Hematopoietic multipotent progenitor cell treated with erythropoietin and hydrocortisone succinate and interleukin-3 and kit ligand, for 15 days (in vitro differentiated cells): ENCODE measurements at regions not wholly inside any gene's neighbourhood (a gene's known extent, or its start where the extent isn't known, plus 50 kb on each side); places are given as distances from the start of the nearest gene placed in this dataset.
A peak's percentile ranks its signal among the peaks of the same experiment; 100 is the strongest.
"Not testable (repeated sequence)": the region's sequence is repeated elsewhere in the genome, so short reads cannot be mapped to it uniquely, and the experiment has no call there.

Source experiments
- DNase-seq: peaks from one replicate; pipeline ENCODE4 v3.0.0-alpha.2; 2015; ENCODE audit warnings: low spot score

DNA sequence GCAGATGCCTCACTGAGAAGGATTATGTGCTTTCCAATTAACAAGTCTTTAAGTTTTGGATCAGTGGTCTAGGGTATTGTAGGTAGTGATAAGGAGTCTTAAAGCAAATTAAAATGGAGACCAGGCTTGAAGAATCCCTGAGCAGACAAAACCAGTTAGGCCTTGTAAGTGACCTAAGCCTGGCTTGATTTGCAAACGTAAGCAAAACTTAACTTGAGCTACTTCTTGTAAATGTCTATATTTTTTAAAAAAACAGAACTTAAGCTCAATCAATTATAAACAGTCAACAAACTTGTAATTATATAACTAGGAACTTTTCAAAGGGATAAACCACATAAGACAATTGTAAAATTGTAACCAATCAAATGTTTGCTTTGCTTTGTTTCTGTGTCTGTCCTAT lies 72.7 kb upstream of the NALF2 start:
- no peak for DNase-seq

DNA sequence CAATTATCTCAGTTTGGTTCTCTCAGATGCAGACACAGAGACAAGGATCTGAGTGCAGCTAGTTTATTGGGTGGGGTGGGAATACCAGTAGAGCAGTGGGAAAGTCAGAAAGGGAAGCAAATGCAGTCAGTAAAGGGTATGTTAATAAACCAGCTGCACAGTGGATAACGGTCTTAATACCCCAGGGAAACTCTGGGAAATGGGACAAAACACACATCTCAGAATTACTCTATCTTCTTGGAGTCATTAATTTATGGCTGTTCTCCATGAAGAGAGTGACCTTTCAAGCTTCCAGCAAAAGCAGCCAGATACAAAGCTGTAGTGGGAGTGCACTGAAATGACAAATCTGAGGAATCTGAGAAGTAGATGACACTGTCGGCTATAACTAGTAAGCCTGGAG lies 73.3 kb upstream of the NALF2 start:
- no peak for DNase-seq

DNA sequence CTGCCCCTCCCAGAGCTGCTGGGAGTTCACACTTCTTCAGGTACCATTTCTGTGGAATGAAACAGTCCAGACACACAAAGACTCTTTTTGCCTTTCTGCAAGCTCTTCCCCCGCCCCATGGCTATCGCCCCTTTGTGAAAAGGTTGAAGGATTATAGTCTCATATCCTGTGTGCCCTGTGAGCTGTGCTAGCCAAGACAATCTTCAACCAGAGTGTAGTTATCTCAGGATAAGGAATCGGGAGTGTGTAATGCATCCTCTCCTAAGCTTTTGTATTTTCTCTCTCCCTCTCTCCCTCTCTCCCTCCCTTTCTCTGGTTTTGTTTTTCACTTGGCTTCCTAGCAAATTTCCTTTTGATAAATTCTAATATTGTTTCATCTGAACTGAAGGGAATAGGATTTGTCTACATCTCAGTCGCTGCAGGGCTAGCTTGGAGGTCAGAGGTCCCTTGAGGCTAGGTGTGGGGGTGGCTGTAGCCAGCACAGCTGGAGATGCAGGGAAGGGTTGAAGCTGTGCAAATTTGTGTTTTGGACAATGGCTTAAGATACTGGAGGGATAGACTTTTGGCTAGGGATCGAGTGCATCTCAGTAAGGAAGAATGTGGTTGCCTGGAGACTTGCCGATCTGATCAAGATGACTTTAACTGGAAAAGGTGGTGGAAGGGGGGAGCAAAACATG lies 74.6 kb upstream of the NALF2 start:
- DNase-seq, result no peak

GRCh38 chrX:69428216-69428615 lies 75.9 kb upstream of the NALF2 start:
- DNase-seq, result no peak

- DNase-seq, result no peak
Observed at GRCh38 chrX:69424910-69425309, 79.2 kb upstream of the NALF2 start.

DNA sequence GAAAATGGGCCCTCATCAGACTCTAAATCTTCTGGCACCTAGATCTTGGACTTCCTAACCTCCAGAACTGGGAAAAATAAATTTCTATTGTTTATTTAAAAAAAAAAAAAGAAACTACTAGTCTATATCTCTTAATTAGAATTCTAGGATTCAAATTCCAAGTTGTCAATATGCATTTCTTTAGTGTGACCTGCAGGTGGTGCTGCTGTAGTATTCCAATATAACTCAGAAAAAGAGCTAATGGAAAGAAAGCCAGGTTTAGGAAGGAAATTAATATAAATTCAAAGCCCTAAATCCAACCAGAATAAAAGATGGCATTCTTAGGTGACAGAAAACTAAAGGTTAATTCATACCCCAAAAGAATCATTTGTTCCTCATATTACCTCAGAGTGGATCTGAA lies 80.0 kb upstream of the NALF2 start:
- DNase-seq, result no peak

GRCh38 chrX:69422208-69422607 lies 81.9 kb upstream of the NALF2 start:
- not testable (repeated sequence) for DNase-seq

DNA sequence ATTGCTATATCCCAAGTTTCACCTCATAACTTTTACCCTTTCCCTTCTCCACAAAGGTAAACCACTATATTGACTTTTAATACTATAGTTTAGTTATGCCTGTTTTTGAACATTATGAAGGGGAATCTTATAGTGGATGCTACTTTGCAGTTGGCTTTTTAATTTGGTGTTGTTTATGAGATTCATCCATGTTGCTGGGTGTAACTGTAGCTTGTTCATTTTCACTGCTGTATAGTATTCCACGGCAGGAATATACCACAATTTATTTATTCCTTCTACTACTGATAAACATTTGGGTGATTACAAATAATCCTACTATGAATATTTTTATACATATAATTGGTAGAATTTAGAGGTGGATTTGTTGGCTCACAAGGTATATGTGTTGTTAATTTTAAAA lies 88.4 kb upstream of the NALF2 start:
- no peak for DNase-seq

GRCh38 chrX:69412661-69413060 lies 91.5 kb upstream of the NALF2 start:
- DNase-seq, result no peak

GRCh38 chrX:69398881-69399280 lies 105.2 kb upstream of the NALF2 start:
- DNase-seq, result no peak

DNA sequence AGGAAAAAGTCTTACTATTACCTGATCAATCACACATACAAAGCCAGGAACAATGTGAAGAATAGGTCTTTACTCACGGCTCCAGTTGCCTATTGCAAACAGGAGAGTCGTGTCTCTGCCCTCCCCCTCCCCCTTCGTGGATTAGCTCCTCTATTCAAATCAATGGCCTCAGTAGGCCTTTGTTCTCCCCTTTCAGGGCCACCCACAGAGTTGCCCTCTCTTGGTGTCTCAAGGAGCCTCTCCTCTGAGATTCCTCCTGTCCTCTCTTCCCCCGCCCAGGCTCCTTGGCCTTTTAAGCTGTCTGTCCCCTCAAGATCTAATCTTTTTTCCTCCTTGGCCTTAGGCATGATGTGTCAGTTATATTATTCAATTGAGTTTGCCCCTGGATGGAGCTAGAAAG lies 107.2 kb upstream of the NALF2 start:
- no peak for DNase-seq

GRCh38 chrX:69395306-69395705 lies 108.8 kb upstream of the NALF2 start:
- DNase-seq, result no peak

- DNase-seq, result no peak
Observed at GRCh38 chrX:69389101-69389501, 115.0 kb upstream of the NALF2 start.

GRCh38 chrX:69388526-69388925 lies 115.6 kb upstream of the NALF2 start:
- no peak for DNase-seq

GRCh38 chrX:69387567-69388487 lies 116.3 kb upstream of the NALF2 start:
- peak; percentile 2 for DNase-seq

DNA sequence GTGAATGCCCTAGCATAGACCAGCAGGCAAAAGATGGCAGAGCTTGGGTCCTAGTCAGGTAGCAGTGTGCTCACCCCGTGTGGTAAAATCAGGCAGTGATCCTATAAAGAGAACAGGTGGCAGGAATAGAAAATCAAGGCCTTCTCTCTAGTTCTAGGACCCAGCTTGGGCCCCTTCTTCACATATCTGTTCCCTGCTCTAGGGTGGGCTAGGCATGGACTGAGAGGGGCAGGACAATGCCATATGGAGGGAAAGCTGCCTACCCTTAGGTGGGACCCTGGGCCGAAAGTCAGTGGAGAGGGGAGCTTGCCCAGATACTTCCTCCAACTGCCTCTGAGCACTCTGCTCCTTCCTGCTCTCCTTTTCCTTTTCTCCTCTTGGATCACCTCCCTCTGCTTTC lies 117.4 kb upstream of the NALF2 start:
- no peak for DNase-seq

- DNase-seq, result no peak
Observed at GRCh38 chrX:69379412-69379811, 124.7 kb upstream of the NALF2 start.

DNA sequence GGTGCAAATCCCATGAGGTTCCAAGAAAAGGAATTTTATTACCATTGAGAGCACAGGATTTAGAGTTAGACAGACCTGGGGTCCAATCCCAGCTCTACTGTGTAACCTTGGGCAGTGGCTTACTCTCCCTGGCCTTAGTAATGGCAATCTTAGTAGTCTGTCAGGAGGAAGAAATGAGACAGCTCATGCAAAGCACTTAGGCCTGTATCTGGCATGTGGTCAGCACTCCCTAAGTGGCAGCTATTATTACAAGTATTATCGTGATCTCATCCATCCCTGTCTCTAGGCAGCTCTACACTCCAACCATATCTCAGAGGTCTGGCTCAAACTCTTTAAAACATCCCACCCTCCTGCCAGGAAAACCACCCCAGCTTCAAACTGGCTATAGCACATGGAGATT lies 129.6 kb upstream of the NALF2 start:
- DNase-seq, result no peak

DNA sequence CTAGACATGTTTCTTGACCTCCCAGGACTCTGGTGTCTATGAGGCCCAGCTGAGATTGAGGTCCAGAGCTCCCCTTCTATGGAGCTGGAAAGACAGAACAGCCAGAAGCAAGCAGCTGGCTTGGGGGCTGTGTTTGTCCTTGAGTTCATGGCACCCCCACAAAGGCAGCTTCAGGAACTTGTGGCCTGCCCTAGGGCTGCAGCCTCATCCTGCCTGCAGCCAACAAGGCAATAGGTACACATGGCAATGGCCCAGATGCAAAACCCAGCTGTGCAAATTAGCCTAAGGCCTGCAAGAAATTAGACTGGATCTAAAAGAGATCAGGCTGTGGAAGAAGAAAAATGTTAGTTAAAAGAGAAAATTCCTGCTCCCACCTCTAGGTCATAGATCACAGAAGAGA lies 131.7 kb upstream of the NALF2 start:
- no peak for DNase-seq

DNA sequence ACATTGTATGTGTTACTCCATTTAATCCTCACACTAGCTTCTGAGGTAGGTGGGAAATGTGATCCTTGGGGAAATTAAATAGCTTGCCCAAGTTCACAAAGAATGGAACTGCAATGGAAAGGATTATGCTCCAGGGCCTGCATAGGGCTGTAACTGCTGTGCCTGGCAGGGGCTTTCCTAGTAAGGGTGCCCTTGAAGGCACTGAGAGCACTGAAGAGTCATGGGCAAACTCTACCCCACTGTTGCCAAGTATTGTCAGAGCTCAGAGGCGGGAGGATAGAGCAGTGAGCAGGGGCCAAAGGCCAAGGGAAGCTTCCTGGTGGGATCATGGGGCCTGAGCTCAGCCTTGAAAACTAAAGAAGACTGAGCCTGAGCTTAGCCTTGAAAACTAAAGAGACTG lies 133.0 kb upstream of the NALF2 start:
- DNase-seq, result no peak

GRCh38 chrX:69369999-69370398 lies 134.1 kb upstream of the NALF2 start:
- DNase-seq, result no peak

GRCh38 chrX:69366183-69366582 lies 137.9 kb upstream of the NALF2 start:
- DNase-seq, result no peak

- no peak for DNase-seq
Observed at GRCh38 chrX:69365755-69366154, 138.4 kb upstream of the NALF2 start.

DNA sequence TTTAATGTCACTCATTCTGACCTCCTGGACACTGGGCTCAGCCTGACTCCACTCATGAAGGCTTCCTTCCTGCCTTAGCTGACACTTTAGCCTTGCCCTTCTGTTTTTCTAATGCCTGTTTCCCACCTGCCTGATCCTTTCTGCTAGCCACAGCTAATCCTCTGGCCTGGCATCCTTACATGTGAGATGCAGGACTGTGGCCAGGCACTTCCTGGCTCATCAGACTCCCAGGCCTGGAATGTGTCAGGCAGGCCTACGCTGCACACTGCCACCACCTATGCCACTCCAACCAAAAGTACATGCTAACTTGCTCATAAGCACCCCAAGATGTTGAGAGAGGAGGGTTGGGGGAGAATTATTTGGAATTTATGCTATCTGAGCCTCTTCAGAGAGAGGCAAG lies 138.8 kb upstream of the NALF2 start:
- no peak for DNase-seq
